Inferior parietal cortex (tissue), 1 donor: ENCODE measurements at regions not wholly inside any gene's neighbourhood (a gene's known extent, or its start where the extent isn't known, plus 50 kb on each side); places are given as distances from the start of the nearest gene placed in this dataset.

Source experiments
- DNase-seq: peaks from one replicate; pipeline ENCODE4 v3.0.0-alpha.2; 2016; ENCODE audit errors: extremely low spot score

DNA sequence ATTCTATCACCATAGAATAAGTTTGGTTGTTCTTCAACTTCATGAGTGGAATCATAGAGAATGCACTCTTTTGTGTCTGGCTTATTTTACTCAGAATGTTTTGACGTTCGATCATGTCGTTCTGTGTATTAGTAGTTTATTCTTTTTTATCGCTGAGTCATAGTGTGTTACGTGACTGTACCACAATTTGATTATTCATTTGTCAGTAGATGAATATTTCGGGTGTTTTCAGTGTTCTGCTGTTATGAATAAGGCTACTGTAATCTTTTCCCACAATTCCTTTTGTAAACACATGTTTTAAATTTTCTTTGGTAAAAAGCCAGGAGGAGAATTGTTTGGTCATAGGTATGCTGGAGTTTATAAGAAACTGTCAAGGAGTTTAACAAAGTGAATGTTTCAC, 279.9 kb upstream of the B3GAT1 start:
- no peak for DNase-seq

- no peak for DNase-seq
These were observed 279.3 kb upstream of the B3GAT1 start for GRCh38 chr11:134691295-134691873.

- DNase-seq: no peak
These were observed 277.8 kb upstream of the B3GAT1 start for GRCh38 chr11:134689886-134690285.

- no peak for DNase-seq
These were observed 275.5 kb upstream of the B3GAT1 start for GRCh38 chr11:134687548-134687947.

DNA sequence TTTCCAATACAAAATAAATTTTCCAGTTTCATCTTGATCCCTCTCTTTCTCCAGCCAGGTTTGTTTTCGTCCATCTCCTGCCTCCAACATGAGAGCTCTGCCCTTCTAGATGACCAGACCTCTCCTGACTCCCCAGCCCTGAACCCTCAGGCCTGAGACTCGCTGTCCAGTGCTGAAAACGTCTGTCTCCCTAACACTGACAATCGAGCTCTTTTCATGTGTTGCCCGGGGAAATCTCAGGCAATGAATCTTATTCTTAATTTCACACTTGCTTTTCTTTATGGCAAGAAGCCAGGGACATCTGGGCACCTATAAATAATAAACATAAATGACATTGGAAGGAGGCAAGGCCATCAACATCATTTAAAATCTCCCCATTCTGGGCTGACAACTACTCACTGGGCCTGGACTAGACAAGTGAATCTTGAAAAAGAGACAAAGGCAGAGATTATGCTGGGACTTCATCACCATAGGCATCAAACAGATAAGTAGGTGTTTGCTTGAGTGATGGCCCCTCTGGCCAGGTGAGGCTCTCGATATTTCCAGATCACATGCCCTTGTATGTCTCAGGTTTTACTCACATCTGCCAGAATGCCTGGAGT, 274.5 kb upstream of the B3GAT1 start:
- DNase-seq: no peak

GRCh38 chr11:134685793-134686380, 273.8 kb upstream of the B3GAT1 start:
- DNase-seq: no peak

DNA sequence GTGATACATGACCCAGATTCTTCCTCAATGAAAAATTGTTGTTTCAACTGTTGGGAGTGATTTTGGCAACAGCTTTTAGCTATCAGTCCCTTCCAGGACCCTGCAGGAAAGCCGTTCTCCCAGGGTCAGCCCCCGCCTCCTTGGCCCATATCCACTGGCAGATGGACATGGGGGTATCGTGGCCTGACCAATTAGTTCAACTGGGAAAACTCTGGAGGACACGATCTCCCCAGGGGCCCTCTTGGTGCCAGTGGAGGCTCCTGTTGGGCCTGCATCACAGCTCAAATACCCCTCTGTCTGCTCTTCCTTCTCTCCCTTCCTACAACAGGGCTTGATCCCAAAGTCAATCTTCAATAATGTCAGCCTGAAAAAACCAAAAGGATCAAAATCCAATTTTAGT, 272.5 kb upstream of the B3GAT1 start:
- DNase-seq: no peak

- no peak for DNase-seq
These were observed 271.8 kb upstream of the B3GAT1 start for GRCh38 chr11:134683860-134684259.

GRCh38 chr11:134682577-134682976, 270.5 kb upstream of the B3GAT1 start:
- DNase-seq: no peak

- no peak for DNase-seq
These were observed 267.6 kb upstream of the B3GAT1 start for GRCh38 chr11:134679592-134679991.

DNA sequence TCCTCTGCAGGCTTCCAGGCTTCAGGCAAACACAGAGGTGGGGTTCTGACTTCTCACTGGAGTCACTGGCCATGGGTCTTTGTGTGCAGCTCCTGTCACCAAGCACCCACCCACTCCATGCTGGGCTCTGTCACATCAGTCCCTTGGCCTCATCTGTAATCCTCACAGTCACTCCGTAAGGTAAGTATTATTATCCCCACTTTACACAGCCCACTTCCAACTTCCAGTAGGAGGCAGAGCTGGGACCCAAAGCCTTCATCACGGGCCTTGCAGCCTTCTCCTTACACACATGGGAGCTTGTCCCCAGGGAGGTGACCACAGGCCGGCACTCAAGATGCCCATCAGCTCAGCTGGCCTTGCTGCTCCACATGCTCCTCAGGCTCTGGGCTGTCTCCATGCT, 266.7 kb upstream of the B3GAT1 start:
- DNase-seq: no peak

GRCh38 chr11:134677891-134678551, 266.0 kb upstream of the B3GAT1 start:
- DNase-seq: no peak

GRCh38 chr11:134677397-134677822, 265.4 kb upstream of the B3GAT1 start:
- DNase-seq: no peak

GRCh38 chr11:134676516-134677287, 264.7 kb upstream of the B3GAT1 start:
- no peak for DNase-seq

DNA sequence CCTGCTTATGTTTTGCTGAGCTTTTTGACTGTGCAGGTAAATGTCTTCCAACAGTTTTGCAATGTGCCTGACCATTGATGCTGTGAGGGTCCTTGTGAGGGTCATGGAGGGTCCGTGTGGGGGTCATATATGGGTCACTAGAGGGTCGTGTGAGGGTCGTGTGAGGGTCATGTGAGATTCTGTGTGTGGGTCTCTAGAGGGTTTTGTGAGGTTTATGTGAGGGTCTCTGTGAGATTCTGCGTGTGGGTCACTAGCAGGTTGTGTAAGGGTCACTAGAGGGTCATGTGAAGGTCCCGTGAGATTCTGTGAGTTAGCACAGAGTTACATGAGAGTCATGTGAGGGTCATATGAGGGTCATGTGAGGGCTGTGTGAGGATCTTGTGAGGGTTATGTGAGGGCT, 263.9 kb upstream of the B3GAT1 start:
- no peak for DNase-seq

GRCh38 chr11:134674974-134675373, 262.9 kb upstream of the B3GAT1 start:
- no peak for DNase-seq

GRCh38 chr11:134670961-134671370, 258.9 kb upstream of the B3GAT1 start:
- no peak for DNase-seq

DNA sequence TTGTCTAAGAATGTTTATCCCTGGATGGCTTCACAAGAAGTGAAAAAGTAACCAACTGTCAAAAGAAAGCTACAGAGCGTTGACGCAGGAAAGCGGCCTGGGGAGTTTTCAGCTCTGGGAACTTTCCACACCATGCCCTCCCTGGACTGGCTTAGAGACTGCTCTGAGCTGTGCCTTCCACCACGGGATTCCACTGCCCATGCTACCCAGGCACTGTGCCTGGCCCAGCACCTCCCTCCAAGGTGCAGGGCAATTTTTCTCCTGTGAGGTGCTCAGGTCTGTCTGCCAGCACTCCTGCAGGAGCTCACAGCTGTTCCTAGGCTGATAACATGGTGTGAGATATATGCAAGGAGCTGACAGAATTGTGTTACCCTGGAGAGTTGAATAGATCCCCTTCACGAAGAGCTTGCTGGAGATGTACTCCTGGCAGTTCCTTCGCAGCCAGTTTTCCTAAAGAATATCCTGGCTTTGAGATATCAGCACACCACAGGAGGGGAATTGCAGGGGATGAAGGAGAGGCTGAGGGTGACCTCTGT, 258.3 kb upstream of the B3GAT1 start:
- DNase-seq: no peak

- DNase-seq: no peak
These were observed 257.8 kb upstream of the B3GAT1 start for GRCh38 chr11:134669796-134670195.

DNA sequence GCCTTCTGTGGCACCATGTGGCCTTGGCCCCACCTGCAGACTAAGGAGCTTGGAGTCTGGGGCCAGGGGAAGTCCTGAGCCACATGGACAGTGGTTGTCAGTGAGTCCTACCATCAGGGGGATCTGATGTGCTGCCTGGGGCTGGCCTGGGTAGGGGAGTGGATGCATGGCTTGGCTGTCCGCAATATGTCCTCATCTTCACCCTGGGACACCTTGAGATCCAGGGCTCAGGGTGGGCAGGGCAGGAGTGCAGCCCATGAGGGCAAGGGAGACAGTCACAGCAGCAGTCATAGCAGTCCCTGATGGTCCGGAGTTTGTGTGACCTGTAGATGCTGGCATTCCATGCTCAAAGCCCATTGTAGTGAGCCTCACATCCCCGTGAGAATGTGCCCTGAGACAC, 256.8 kb upstream of the B3GAT1 start:
- DNase-seq: no peak

GRCh38 chr11:134668076-134668475, 256.0 kb upstream of the B3GAT1 start:
- no peak for DNase-seq

- no peak for DNase-seq
These were observed 255.5 kb upstream of the B3GAT1 start for GRCh38 chr11:134667505-134667904.
